HepG2 (cell line): ENCODE measurements at regions not wholly inside any gene's neighbourhood (a gene's known extent, or its start where the extent isn't known, plus 50 kb on each side); places are given as distances from the start of the nearest gene placed in this dataset.
A peak's percentile ranks its signal among the peaks of the same experiment; 100 is the strongest.

Experiments
- AGO1 ChIP-seq: fragments of 200-400 bp; formaldehyde crosslinking; IDR thresholded peaks from 2 replicates; pipeline ENCODE4 v1.6.1; 2017; ENCODE audit warnings: mild to moderate bottlenecking, low read depth, low read length, moderate library complexity; ENCODE audit not compliant: poor library complexity, severe bottlenecking
- ATF5 ChIP-seq: sonication (generic); formaldehyde crosslinking; IDR thresholded peaks from 2 replicates; pipeline ENCODE4 v1.4.0; 2020; ENCODE audit warnings: mild to moderate bottlenecking, low read depth, missing genetic modification reagents
- CAMTA2 ChIP-seq: sonication (generic); formaldehyde crosslinking; IDR thresholded peaks from 2 replicates; pipeline ENCODE4 v1.4.0; 2020; ENCODE audit warnings: mild to moderate bottlenecking, missing genetic modification reagents, borderline replicate concordance
- GRHL1 ChIP-seq: sonication (generic); formaldehyde crosslinking; conservative IDR thresholded peaks from 2 replicates; pipeline ENCODE4 v1.8.0; 2022; ENCODE audit warnings: missing genetic modification reagents
- KLF11 ChIP-seq: IDR thresholded peaks from 2 replicates; pipeline ENCODE4 v1.6.1; 2016; ENCODE audit warnings: missing compliant biosample characterization
- KMT2B ChIP-seq: IDR thresholded peaks from 2 replicates; pipeline ENCODE4 v1.6.1; 2016; ENCODE audit warnings: missing genetic modification reagents, missing compliant biosample characterization
- MED13 ChIP-seq: sonication (generic); formaldehyde crosslinking; IDR thresholded peaks from 2 replicates; pipeline ENCODE4 v1.5.0; 2020; ENCODE audit warnings: missing genetic modification reagents
- MEIS2 ChIP-seq: sonication (generic); formaldehyde crosslinking; IDR thresholded peaks from 2 replicates; pipeline ENCODE4 v1.9.0; 2021; ENCODE audit warnings: mild to moderate bottlenecking, missing genetic modification reagents
- MXI1 ChIP-seq: IDR thresholded peaks from 3 replicates; pipeline ENCODE4 v1.6.1; 2012; ENCODE audit warnings: low read depth, low read length, inconsistent platforms, borderline replicate concordance
- NCOR1 ChIP-seq: fragments of 200-600 bp; sonication (generic); IDR thresholded peaks from 2 replicates; pipeline ENCODE4 v1.7.0; 2017; ENCODE audit warnings: antibody characterized with exemption, low read length, borderline replicate concordance
- NR0B2 ChIP-seq: sonication (generic); formaldehyde crosslinking; IDR thresholded peaks from 2 replicates; pipeline ENCODE4 v1.4.0; 2020; ENCODE audit warnings: mild to moderate bottlenecking, missing genetic modification reagents
- RBM39 ChIP-seq: fragments of 200-400 bp; formaldehyde crosslinking; IDR thresholded peaks from one replicate; pipeline ENCODE4 v1.6.1; 2018; ENCODE audit warnings: antibody characterized with exemption, mild to moderate bottlenecking, low read depth, low read length; ENCODE audit not compliant: poor library complexity, severe bottlenecking
- SP1 ChIP-seq, 2 experiments: fragments of 450-650 bp in 1 of 2; sonication (generic) in 1 of 2; formaldehyde crosslinking in 1 of 2; IDR thresholded peaks; 2 replicates each; pipeline versions ENCODE4 v1.4.0 to v1.6.1; 2016 to 2020; ENCODE audit warnings: missing genetic modification reagents in 1 of 2
- SP140L ChIP-seq: sonication (generic); formaldehyde crosslinking; IDR thresholded peaks from 2 replicates; pipeline ENCODE4 v1.4.0; 2020; ENCODE audit warnings: missing genetic modification reagents, borderline replicate concordance
- WIZ ChIP-seq: sonication (generic); formaldehyde crosslinking; IDR thresholded peaks from 2 replicates; pipeline ENCODE4 v1.5.1; 2020; ENCODE audit warnings: mild to moderate bottlenecking, missing genetic modification reagents
- ZFP91 ChIP-seq: sonication (generic); formaldehyde crosslinking; IDR thresholded peaks from 2 replicates; pipeline ENCODE4 v1.9.0; 2022; ENCODE audit warnings: missing genetic modification reagents, mild to moderate bottlenecking, borderline replicate concordance
- ZIK1 ChIP-seq: sonication (generic); formaldehyde crosslinking; IDR thresholded peaks from 2 replicates; pipeline ENCODE4 v1.5.0; 2020; ENCODE audit warnings: mild to moderate bottlenecking, low read depth, missing genetic modification reagents, borderline replicate concordance
- ZMAT3 ChIP-seq: sonication (generic); formaldehyde crosslinking; conservative IDR thresholded peaks from 2 replicates; pipeline ENCODE4 v1.7.0; 2021; ENCODE audit warnings: missing genetic modification reagents
- ZNF12 ChIP-seq: sonication (generic); formaldehyde crosslinking; IDR thresholded peaks from 2 replicates; pipeline ENCODE4 v1.5.0; 2020; ENCODE audit warnings: missing genetic modification reagents
- ZNF350 ChIP-seq: sonication (generic); formaldehyde crosslinking; IDR thresholded peaks from 2 replicates; pipeline ENCODE4 v1.4.0; 2020; ENCODE audit warnings: mild to moderate bottlenecking, low read depth, missing genetic modification reagents, borderline replicate concordance
- ZNF383 ChIP-seq: sonication (generic); formaldehyde crosslinking; IDR thresholded peaks from 2 replicates; pipeline ENCODE4 v1.4.0; 2020; ENCODE audit warnings: missing genetic modification reagents, mild to moderate bottlenecking, borderline replicate concordance
- ZNF546 ChIP-seq: sonication (generic); formaldehyde crosslinking; conservative IDR thresholded peaks from 2 replicates; pipeline ENCODE4 v1.8.1; 2023; ENCODE audit warnings: mild to moderate bottlenecking, missing genetic modification reagents
- ZNF557 ChIP-seq: sonication (generic); formaldehyde crosslinking; IDR thresholded peaks from 2 replicates; pipeline ENCODE4 v1.4.0; 2020; ENCODE audit warnings: missing genetic modification reagents
- ZNF564 ChIP-seq: sonication (generic); formaldehyde crosslinking; IDR thresholded peaks from 2 replicates; pipeline ENCODE4 v1.8.1; 2023; ENCODE audit warnings: mild to moderate bottlenecking, missing genetic modification reagents
- ZNF780A ChIP-seq: sonication (generic); formaldehyde crosslinking; IDR thresholded peaks from 2 replicates; pipeline ENCODE4 v1.8.0; 2022; ENCODE audit warnings: mild to moderate bottlenecking, missing genetic modification reagents, moderate library complexity
- ZNF839 ChIP-seq: sonication (generic); formaldehyde crosslinking; IDR thresholded peaks from 2 replicates; pipeline ENCODE4 v1.4.0; 2020; ENCODE audit warnings: missing genetic modification reagents, mild to moderate bottlenecking, borderline replicate concordance
- ZZZ3 ChIP-seq: sonication (generic); formaldehyde crosslinking; IDR thresholded peaks from 2 replicates; pipeline ENCODE4 v1.4.0; 2020; ENCODE audit warnings: missing genetic modification reagents, mild to moderate bottlenecking, borderline replicate concordance

GRCh38 chr3:110773413-110773954 is 298.1 kb upstream of the NECTIN3 start (continued):
- TF ChIP-seq ZNF557 (CRISPR knock-in tag) (no peak), ZNF546 (CRISPR knock-in tag) (no peak), ZNF839 (CRISPR knock-in tag) (no peak), ZNF383 (CRISPR knock-in tag) (no peak), GRHL1 (CRISPR knock-in tag) (no peak), CAMTA2 (no peak), ZIK1 (no peak), ZNF12 (CRISPR knock-in tag) (no peak; the same call in 1 of the 2 replicates), ZMAT3 (CRISPR knock-in tag) (no peak), NCOR1 (peak; percentile 93), MEIS2 (CRISPR knock-in tag) (peak; percentile 59; the same call in 1 of the 2 replicates), SP1 (IDR thresholded peaks at IDR 0.05) (no peak), SP1 (CRISPR knock-in tag; IDR thresholded peaks at IDR 0.05) (no peak), WIZ (CRISPR knock-in tag) (no peak; the same call in 1 of the 2 replicates), KMT2B (CRISPR knock-in tag) (0 out of 2 replicates have a peak, but pooled peaks have one; percentile 32), MXI1 (peak; percentile 39; the same call in 1 of the 3 replicates), ZFP91 (CRISPR knock-in tag) (peak; percentile 38; the same call in 1 of the 2 replicates), KLF11 (CRISPR knock-in tag) (no peak), SP140L (CRISPR knock-in tag) (no peak), NR0B2 (CRISPR knock-in tag) (no peak), ZNF780A (CRISPR knock-in tag) (no peak), AGO1 (no peak), MED13 (peak; percentile 79; the same call in 1 of the 2 replicates), ATF5 (CRISPR knock-in tag) (no peak), ZNF564 (CRISPR knock-in tag) (no peak), ZNF350 (CRISPR knock-in tag) (peak; percentile 61), ZZZ3 (CRISPR knock-in tag) (no peak), RBM39 (no peak)
